ENCODE measurements at regions not wholly inside any gene's neighbourhood (a gene's known extent, or its start where the extent isn't known, plus 50 kb on each side); places are given as distances from the start of the nearest gene placed in this dataset.
"Not testable (repeated sequence)": the region's sequence is repeated elsewhere in the genome, so short reads cannot be mapped to it uniquely, and the experiment has no call there.

- not testable (repeated sequence) for DNase-seq, H3K9me3 Mint-ChIP-seq, H3K4me3 Mint-ChIP-seq, H3K27ac Mint-ChIP-seq, H3K4me1 Mint-ChIP-seq, ATAC-seq
- H3K27me3 Mint-ChIP-seq: peaks cover 37% of the 10 kb centered on the region
Measured at GRCh38 chr1:91207691-91208090, 185.9 kb upstream of the ZNF644 start.

DNA sequence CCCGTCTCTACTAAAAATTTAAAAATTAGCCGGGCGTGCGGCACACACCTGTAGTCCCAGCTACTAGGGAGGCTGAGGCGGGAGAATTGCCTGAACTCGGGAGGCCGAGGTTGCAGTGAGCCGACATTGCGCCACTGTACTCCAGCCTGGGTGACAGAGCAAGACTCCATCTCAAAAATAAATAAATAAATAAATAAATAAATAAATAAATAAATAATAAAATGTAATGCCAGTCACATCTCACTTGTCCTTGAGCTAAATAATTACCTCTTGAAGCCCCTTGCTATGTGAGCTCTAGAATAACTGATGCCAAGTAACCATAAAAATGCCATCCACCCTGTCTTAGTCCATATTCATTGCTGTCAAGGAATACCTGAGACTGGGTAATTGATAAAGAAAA, 182.3 kb upstream of the ZNF644 start:
- not testable (repeated sequence) for H3K4me3 Mint-ChIP-seq, H3K27ac Mint-ChIP-seq, ATAC-seq, DNase-seq, H3K9me3 Mint-ChIP-seq, H3K4me1 Mint-ChIP-seq
- H3K27me3 Mint-ChIP-seq: peaks cover 38% of the 10 kb centered on the region

DNA sequence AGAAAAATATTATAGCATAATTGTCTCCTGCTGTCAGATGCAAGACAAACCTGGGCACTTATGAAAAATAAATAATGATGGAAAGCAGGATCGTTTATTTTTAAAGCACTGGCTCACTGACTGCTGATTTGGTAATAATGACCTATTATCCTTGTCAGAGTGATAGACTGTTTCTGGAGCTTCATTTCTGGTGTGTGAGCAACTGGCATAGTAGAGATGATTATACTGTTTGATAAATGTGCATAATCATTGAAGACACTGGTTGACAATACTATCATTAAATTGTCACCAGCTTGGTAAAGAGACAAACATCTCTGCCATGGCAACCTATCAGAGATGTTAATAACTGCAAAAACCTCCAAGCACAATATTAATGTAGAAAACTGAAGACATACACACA, 179.9 kb upstream of the ZNF644 start:
- no peak for DNase-seq
- ATAC-seq: no peak
- Mint-ChIP-seq H3K4me1 (no peaks in the 10 kb centered on the region), H3K9me3 (no peaks in the 10 kb centered on the region), H3K27ac (no peak overlapping the region), H3K4me3 (no peak overlapping the region), H3K27me3 (peaks cover 32% of the 10 kb centered on the region)

DNA sequence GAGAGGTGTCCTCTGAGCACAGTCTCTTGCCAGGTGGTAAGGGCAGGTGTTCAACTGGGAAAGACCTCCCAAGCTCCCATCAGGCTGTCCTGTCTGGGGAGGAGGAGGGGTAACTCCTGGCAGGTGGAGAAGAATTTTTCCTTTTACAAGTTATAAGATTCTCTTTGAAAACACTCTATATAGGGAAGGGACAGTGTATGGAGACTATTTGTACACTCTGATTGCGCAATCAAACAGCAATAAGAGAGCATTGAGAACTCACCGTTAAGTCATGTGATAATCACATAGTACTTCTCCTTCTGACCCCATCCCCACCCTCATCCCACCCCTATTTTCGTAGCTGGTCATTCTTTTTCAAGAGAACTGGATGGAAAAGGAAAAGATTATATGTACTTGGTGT, 179.3 kb upstream of the ZNF644 start:
- H3K27ac Mint-ChIP-seq: no peak overlapping the region
- H3K4me1 Mint-ChIP-seq: no peaks in the 10 kb centered on the region
- DNase-seq (no peak), ATAC-seq (no peak)
- peaks cover 32% of the 10 kb centered on the region for H3K27me3 Mint-ChIP-seq
- H3K9me3 Mint-ChIP-seq: no peaks in the 10 kb centered on the region
- H3K4me3 Mint-ChIP-seq: no peak overlapping the region

DNA sequence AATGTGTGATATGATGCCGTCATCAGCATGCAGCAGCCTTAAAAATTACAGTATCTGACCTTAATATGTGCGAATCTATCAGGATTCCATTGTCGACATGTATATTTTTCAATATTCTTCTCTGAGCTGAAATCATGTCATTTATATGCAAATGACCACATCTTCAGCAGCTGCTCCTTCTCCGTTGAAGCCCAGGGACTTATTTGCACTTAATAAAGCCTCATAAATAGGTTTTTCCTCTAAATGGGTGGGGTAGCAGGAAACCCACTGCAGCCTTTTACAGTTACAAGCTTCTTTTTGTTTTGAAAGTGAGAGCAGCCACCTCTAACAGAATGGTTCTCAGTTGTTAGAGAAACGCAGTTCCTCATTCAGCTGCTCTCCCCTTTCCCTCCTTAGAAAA, 178.8 kb upstream of the ZNF644 start:
- Mint-ChIP-seq H3K4me1 (no peaks in the 10 kb centered on the region), H3K4me3 (no peak overlapping the region)
- no peak for DNase-seq

DNA sequence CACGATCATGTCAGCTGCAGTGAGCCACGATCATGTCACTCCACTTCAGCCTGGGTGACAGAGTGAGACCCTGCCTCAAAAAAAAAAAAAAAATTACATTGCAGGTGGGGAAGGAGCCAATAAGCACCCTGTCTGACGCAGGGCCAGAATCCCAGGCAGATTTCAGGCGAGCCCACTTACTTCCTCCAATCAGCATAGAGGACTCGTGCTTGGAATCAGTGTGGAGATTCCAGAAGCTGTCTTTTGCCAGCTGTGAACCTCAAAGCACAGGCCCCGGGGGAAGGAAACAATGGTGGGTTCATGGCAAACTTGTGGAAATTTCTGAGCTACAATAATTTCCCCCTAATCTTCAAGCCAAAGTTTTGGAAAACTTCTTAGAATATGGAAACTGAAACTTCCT, 178.2 kb upstream of the ZNF644 start:
- DNase-seq (no peak), ATAC-seq (no peak)
- Mint-ChIP-seq H3K27ac (no peak overlapping the region), H3K27me3 (peaks cover 27% of the 10 kb centered on the region), H3K9me3 (no peaks in the 10 kb centered on the region), H3K4me1 (no peaks in the 10 kb centered on the region), H3K4me3 (no peak overlapping the region)

More for the DNA sequence above, 178.8 kb upstream of the ZNF644 start:
- H3K27me3 Mint-ChIP-seq: peaks cover 32% of the 10 kb centered on the region
- no peak for ATAC-seq
- H3K27ac Mint-ChIP-seq: no peak overlapping the region
- H3K9me3 Mint-ChIP-seq: no peaks in the 10 kb centered on the region

DNA sequence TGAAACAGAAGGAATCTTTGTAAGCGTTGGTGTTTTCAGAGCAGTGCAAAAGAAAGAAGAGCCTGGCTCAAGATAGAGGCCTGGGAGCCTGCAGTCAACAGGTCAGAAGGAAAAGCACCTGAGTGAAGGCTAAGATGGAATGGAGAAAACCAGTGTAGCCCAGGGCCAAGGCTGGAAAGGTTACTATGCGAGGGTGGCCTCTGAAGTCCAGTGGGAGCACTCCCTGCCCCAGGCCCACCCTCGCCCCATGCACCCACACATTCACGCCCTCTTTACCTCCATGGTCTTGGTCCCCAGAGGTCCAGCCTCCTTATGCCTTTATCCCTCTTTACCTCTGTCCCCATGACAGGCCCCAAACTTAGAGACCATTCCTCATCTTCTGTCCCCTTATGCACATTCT, 169.2 kb upstream of the ZNF644 start:
- Mint-ChIP-seq H3K4me3 (no peak overlapping the region), H3K9me3 (peaks cover 0 to 5% of the 10 kb centered on the region in 2 donors), H3K27ac (no peak overlapping the region), H3K4me1 (no peaks in the 10 kb centered on the region), H3K27me3 (peaks cover 17% of the 10 kb centered on the region)
- DNase-seq (no peak), ATAC-seq (no peak)

- DNase-seq (no peak), ATAC-seq (no peak)
- H3K4me1 Mint-ChIP-seq: no peaks in the 10 kb centered on the region
- peaks cover 17% of the 10 kb centered on the region for H3K27me3 Mint-ChIP-seq
- no peak overlapping the region for H3K4me3 Mint-ChIP-seq
- peaks cover 0 to 18% of the 10 kb centered on the region in 2 donors for H3K9me3 Mint-ChIP-seq
- no peak overlapping the region for H3K27ac Mint-ChIP-seq
Measured at GRCh38 chr1:91189096-91189495, 167.3 kb upstream of the ZNF644 start.

DNA sequence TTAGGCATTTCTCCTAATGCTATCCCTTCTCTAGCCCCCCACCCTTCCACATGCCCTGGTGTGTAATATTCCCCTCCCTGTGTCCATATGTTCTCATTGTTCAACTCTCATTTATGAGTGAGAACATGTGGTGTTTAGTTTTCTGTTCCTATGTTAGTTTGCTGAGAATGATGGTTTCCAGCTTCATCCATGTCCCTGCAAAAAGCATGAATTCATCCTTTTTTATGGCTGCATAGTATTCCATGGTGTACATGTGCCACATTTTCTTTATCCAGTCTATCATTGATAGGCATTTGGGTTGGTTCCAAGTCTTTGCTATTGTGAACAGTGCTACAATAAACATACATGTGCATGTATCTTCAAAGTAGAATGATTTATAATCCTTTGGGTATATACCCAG, 161.0 kb upstream of the ZNF644 start:
- not testable (repeated sequence) for DNase-seq, H3K4me1 Mint-ChIP-seq, ATAC-seq, H3K27me3 Mint-ChIP-seq, H3K4me3 Mint-ChIP-seq, H3K27ac Mint-ChIP-seq
- H3K9me3 Mint-ChIP-seq: peaks cover 0 to 19% of the 10 kb centered on the region in 2 donors

- no peaks in the 10 kb centered on the region for H3K9me3 Mint-ChIP-seq
- no peak overlapping the region for H3K4me3 Mint-ChIP-seq
- ATAC-seq (no peak), DNase-seq (no peak)
- H3K4me1 Mint-ChIP-seq: no peaks in the 10 kb centered on the region
- peaks cover 28% of the 10 kb centered on the region for H3K27me3 Mint-ChIP-seq
- H3K27ac Mint-ChIP-seq: no peak overlapping the region
Measured at GRCh38 chr1:91176250-91176649, 154.4 kb upstream of the ZNF644 start.

- peaks cover 28% of the 10 kb centered on the region for H3K27me3 Mint-ChIP-seq
- H3K9me3 Mint-ChIP-seq: no peaks in the 10 kb centered on the region
- no peak overlapping the region for H3K4me3 Mint-ChIP-seq
- DNase-seq: no peak
- no peaks in the 10 kb centered on the region for H3K4me1 Mint-ChIP-seq
- no peak for ATAC-seq
- H3K27ac Mint-ChIP-seq: no peak overlapping the region
Measured at GRCh38 chr1:91174734-91175133, 152.9 kb upstream of the ZNF644 start.

DNA sequence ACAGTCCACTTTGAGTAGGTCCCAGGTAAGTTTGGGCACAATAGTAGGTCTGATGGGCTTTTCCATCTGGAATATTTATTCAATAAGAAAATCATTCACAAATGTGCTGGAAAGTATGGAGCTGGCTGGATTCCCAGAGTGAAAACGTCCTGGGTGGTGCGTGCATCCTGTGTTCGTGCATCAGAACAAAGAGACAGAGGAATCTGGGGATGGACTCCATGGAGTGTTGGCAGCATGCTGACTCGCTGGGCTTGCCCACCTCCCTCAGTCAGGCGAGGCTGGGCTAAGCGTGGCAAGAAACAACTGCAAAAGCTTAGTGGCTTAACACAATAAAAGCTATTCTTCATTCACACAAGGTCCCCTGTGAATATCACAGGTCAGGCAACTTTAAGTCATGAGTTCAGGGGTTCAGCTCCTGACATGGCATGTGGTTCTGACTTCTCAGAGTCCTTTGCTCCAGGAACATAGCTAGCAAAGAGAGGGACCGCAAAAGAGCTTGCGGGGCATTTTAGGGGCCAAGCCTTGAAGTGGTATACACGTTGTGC, 151.6 kb upstream of the ZNF644 start:
- DNase-seq (no peak), ATAC-seq (no peak)
- Mint-ChIP-seq H3K27ac (no peak overlapping the region), H3K9me3 (no peaks in the 10 kb centered on the region), H3K27me3 (peaks cover 28% of the 10 kb centered on the region), H3K4me3 (no peak overlapping the region), H3K4me1 (no peaks in the 10 kb centered on the region)

GRCh38 chr1:91172541-91172940, 150.7 kb upstream of the ZNF644 start:
- DNase-seq (no peak), ATAC-seq (no peak)
- H3K4me1 Mint-ChIP-seq: no peaks in the 10 kb centered on the region
- no peak overlapping the region for H3K4me3 Mint-ChIP-seq
- no peaks in the 10 kb centered on the region for H3K9me3 Mint-ChIP-seq
- no peak overlapping the region for H3K27ac Mint-ChIP-seq
- peaks cover 26% of the 10 kb centered on the region for H3K27me3 Mint-ChIP-seq

DNA sequence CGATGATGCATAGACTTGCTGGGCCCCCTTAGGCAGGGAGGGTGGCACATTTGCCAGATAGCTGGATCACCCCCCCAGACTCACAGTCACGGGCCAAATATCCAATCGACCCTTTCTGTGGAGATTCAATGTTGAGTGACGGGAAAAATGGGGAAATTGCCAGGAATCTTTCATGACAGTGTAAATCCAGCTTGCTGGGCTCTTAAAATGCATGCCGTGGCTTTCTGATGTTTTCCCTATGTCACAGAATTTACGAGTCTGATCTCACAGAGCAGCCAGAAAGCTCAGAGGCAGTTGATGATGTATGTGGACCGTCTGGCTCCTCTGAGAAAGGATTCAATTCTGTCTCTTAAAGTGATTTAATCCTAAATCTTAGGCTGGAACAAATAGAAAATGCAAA, 150.1 kb upstream of the ZNF644 start:
- Mint-ChIP-seq H3K27me3 (peaks cover 19% of the 10 kb centered on the region), H3K4me3 (no peak overlapping the region), H3K27ac (no peak overlapping the region), H3K9me3 (no peaks in the 10 kb centered on the region), H3K4me1 (no peaks in the 10 kb centered on the region)
- no peak for DNase-seq
- no peak for ATAC-seq

GRCh38 chr1:91170571-91170970, 148.7 kb upstream of the ZNF644 start:
- no peak overlapping the region for H3K27ac Mint-ChIP-seq
- ATAC-seq: no peak
- H3K27me3 Mint-ChIP-seq: peaks cover 14% of the 10 kb centered on the region
- peaks cover under 1% of the 10 kb centered on the region for H3K4me1 Mint-ChIP-seq
- H3K4me3 Mint-ChIP-seq: no peak overlapping the region
- no peaks in the 10 kb centered on the region for H3K9me3 Mint-ChIP-seq
- no peak for DNase-seq

DNA sequence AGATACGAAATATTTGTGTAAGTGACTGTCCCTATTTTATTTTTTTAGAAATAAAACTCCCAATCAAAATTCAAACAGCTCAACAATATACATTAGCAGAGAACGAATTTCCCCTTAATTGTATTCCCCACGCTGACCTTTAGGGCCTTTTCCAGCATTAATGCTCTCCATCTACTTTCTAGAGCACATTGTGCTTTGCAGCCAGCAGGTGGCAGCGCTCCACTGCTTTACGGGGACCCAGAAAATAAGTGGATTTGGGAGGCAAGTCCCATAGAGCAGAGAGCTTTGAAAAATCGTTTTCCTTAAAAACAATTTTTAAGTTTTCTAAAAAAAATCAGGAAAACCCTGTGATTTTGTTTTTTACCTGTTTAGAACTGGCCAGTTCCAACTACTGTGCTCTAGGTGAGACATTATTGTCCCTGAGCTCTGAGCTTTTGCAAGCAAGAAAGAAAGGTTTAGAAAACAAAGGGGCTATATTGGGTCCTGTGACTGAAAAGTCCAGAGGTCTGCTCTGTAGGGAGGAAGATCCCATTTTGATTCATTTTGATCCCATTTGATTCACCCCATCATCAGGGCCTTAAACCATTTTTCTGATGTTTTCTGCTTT, 144.4 kb upstream of the ZNF644 start:
- H3K27me3 Mint-ChIP-seq: no peaks in the 10 kb centered on the region
- H3K27ac Mint-ChIP-seq: no peak overlapping the region
- peak; percentile 34 for ATAC-seq
- H3K4me3 Mint-ChIP-seq: no peak overlapping the region
- DNase-seq: peak; percentile 13 to 16
- H3K4me1 Mint-ChIP-seq: peaks cover 8% of the 10 kb centered on the region
- no peaks in the 10 kb centered on the region for H3K9me3 Mint-ChIP-seq

DNA sequence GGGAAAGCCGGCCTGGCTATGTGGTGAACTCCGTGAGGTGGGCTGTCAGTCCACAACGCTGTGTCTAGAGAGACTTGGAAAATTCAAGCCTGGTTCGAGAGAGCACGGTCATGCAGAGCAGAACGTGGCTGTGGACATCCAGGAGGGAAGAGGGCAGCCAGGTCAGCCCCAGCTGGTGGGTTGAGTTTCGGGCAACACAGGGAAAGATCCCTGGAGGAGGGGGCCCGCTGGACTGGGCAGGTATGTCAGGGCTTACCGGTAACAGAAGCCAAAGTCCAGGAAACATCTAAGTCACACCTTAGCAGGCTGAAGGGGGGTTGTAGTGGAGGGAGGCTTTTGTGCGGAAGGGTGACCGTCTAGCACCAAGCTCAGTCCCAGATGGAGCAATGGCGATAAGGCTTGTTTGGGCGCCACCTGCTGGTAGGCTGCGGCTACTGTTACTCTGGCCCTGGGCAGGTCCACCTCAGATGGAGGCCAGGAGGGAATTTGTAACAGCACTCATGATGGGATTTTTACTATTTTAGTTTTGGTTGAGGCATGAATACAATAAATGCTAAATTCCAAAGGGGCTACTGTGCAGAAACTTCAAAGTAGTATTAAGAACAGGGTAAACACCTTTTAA, 143.3 kb upstream of the ZNF644 start:
- no peaks in the 10 kb centered on the region for H3K27me3 Mint-ChIP-seq
- H3K4me1 Mint-ChIP-seq: peaks cover 8% of the 10 kb centered on the region
- peak; percentile 89 for ATAC-seq
- no peak overlapping the region for H3K27ac Mint-ChIP-seq
- H3K4me3 Mint-ChIP-seq: no peak overlapping the region
- H3K9me3 Mint-ChIP-seq: no peaks in the 10 kb centered on the region
- peak; percentile 65 to 66 for DNase-seq

All from stimulated activated naive CD8-positive, alpha-beta T cell treated with anti-CD3 and anti-CD28 coated beads, Interleukin-15, amount 100 ng/mL, for 72 hours (primary cell).